ENCODE measurements at regions not wholly inside any gene's neighbourhood (a gene's known extent, or its start where the extent isn't known, plus 50 kb on each side); places are given as distances from the start of the nearest gene placed in this dataset.

GRCh38 chr5:168209997-168210396, 81.4 kb upstream of the WWC1 start:
- ATAC-seq (no peak), DNase-seq (no peak)
- POLR2A ChIA-PET, result no interaction called here
- no peak overlapping the region for H3K27ac Mint-ChIP-seq
- intact Hi-C loops (cut with DNase I, micrococcal nuclease), result no loop called here
- no peaks in the 10 kb centered on the region for H3K9me3 Mint-ChIP-seq (ENCODE audit: low read depth)
- no peak overlapping the region for H3K4me3 Mint-ChIP-seq
- H3K27me3 Mint-ChIP-seq, result peaks cover 8% of the 10 kb centered on the region
- H3K36me3 Mint-ChIP-seq (ENCODE audit: low read depth), result no peaks in the 10 kb centered on the region
- CTCF ChIA-PET, result interaction anchor here (0.6 to 2.0 kb wide), 2 partner anchors 10 to 56 kb away, joined by 3 to 13 read pairs; no protein-coding TSS in a partner anchor
- H3K4me1 Mint-ChIP-seq, result no peaks in the 10 kb centered on the region

GRCh38 chr5:168211245-168211644, 80.2 kb upstream of the WWC1 start:
- CTCF ChIA-PET, result interaction anchor here (2.0 kb wide), 1 partner anchor 9 kb away, joined by 13 read pairs; no protein-coding TSS in a partner anchor
- Mint-ChIP-seq H3K36me3 (ENCODE audit: low read depth) (no peaks in the 10 kb centered on the region), H3K27me3 (peaks cover 2% of the 10 kb centered on the region), H3K27ac (no peak overlapping the region), H3K4me3 (no peak overlapping the region), H3K4me1 (no peaks in the 10 kb centered on the region), H3K9me3 (ENCODE audit: low read depth) (no peaks in the 10 kb centered on the region)
- DNase-seq, result no peak
- intact Hi-C loops (cut with DNase I, micrococcal nuclease), result no loop called here
- POLR2A ChIA-PET, result no interaction called here
- peak; percentile 16 for ATAC-seq

GRCh38 chr5:168211936-168212335, 79.5 kb upstream of the WWC1 start:
- peaks cover 2% of the 10 kb centered on the region for H3K27me3 Mint-ChIP-seq
- no peak overlapping the region for H3K27ac Mint-ChIP-seq
- no peak for ATAC-seq
- ChIA-PET POLR2A (no interaction called here), CTCF (no interaction called here)
- H3K36me3 Mint-ChIP-seq (ENCODE audit: low read depth), result no peaks in the 10 kb centered on the region
- intact Hi-C loops (cut with DNase I, micrococcal nuclease), result no loop called here
- no peaks in the 10 kb centered on the region for H3K4me1 Mint-ChIP-seq
- DNase-seq, result no peak
- H3K4me3 Mint-ChIP-seq, result no peak overlapping the region
- no peaks in the 10 kb centered on the region for H3K9me3 Mint-ChIP-seq (ENCODE audit: low read depth)

- Mint-ChIP-seq H3K4me1 (no peaks in the 10 kb centered on the region), H3K36me3 (ENCODE audit: low read depth) (no peaks in the 10 kb centered on the region), H3K27ac (no peak overlapping the region), H3K27me3 (peaks cover 2% of the 10 kb centered on the region), H3K4me3 (no peak overlapping the region), H3K9me3 (ENCODE audit: low read depth) (no peaks in the 10 kb centered on the region)
- no peak for ATAC-seq
- intact Hi-C loops (cut with DNase I, micrococcal nuclease), result no loop called here
- ChIA-PET CTCF (interaction anchor here (0.7 to 1.2 kb wide), 2 partner anchors 28 to 76 kb away, joined by 3 read pairs; no protein-coding TSS in a partner anchor), POLR2A (no interaction called here)
- DNase-seq, result no peak
These were observed 77.4 kb upstream of the WWC1 start for GRCh38 chr5:168214071-168214470.

- Mint-ChIP-seq H3K27me3 (no peaks in the 10 kb centered on the region), H3K4me3 (no peak overlapping the region), H3K9me3 (ENCODE audit: low read depth) (no peaks in the 10 kb centered on the region), H3K27ac (no peak overlapping the region), H3K4me1 (no peaks in the 10 kb centered on the region), H3K36me3 (ENCODE audit: low read depth) (no peaks in the 10 kb centered on the region)
- no peak for ATAC-seq
- ChIA-PET CTCF (interaction anchor here (0.6 to 1.2 kb wide), 4 partner anchors 22 to 224 kb away, joined by 3 read pairs; no protein-coding TSS in a partner anchor), POLR2A (no interaction called here)
- intact Hi-C loops (cut with DNase I, micrococcal nuclease), result no loop called here
- no peak for DNase-seq
These were observed 76.6 kb upstream of the WWC1 start for GRCh38 chr5:168214886-168215285.

- H3K36me3 Mint-ChIP-seq (ENCODE audit: low read depth), result no peaks in the 10 kb centered on the region
- POLR2A ChIA-PET, result no interaction called here
- H3K27me3 Mint-ChIP-seq, result no peaks in the 10 kb centered on the region
- intact Hi-C loops (cut with DNase I, micrococcal nuclease), result no loop called here
- no peak overlapping the region for H3K27ac Mint-ChIP-seq
- CTCF ChIA-PET, result interaction anchor here (0.6 kb wide), 3 partner anchors 23 to 225 kb away, joined by 3 to 5 read pairs (median 3); no protein-coding TSS in a partner anchor
- ATAC-seq (no peak), DNase-seq (no peak)
- no peak overlapping the region for H3K4me3 Mint-ChIP-seq
- no peaks in the 10 kb centered on the region for H3K9me3 Mint-ChIP-seq (ENCODE audit: low read depth)
- H3K4me1 Mint-ChIP-seq, result no peaks in the 10 kb centered on the region
These were observed 75.8 kb upstream of the WWC1 start for GRCh38 chr5:168215646-168216045.

GRCh38 chr5:168216989-168217388, 74.5 kb upstream of the WWC1 start:
- H3K36me3 Mint-ChIP-seq (ENCODE audit: low read depth), result no peaks in the 10 kb centered on the region
- POLR2A ChIA-PET, result no interaction called here
- H3K27ac Mint-ChIP-seq, result no peak overlapping the region

GRCh38 chr5:168217497-168217896, 73.9 kb upstream of the WWC1 start:
- ATAC-seq (no peak), DNase-seq (no peak)
- no peak overlapping the region for H3K27ac Mint-ChIP-seq
- H3K4me1 Mint-ChIP-seq, result no peaks in the 10 kb centered on the region
- ChIA-PET POLR2A (no interaction called here), CTCF (interaction anchor here (0.6 to 1.2 kb wide), 2 partner anchors 10 to 249 kb away, joined by 3 to 4 read pairs; no protein-coding TSS in a partner anchor)
- H3K36me3 Mint-ChIP-seq (ENCODE audit: low read depth), result no peaks in the 10 kb centered on the region
- H3K27me3 Mint-ChIP-seq, result no peaks in the 10 kb centered on the region
- H3K4me3 Mint-ChIP-seq, result no peak overlapping the region
- intact Hi-C loops (cut with DNase I, micrococcal nuclease), result no loop called here
- no peaks in the 10 kb centered on the region for H3K9me3 Mint-ChIP-seq (ENCODE audit: low read depth)

More at GRCh38 chr5:168216989-168217388, 74.5 kb upstream of the WWC1 start:
- CTCF ChIA-PET, result interaction anchor here (0.6 to 1.2 kb wide), 2 partner anchors 10 to 248 kb away, joined by 3 to 4 read pairs; no protein-coding TSS in a partner anchor
- no peak for DNase-seq
- H3K4me1 Mint-ChIP-seq, result no peaks in the 10 kb centered on the region
- no peaks in the 10 kb centered on the region for H3K9me3 Mint-ChIP-seq (ENCODE audit: low read depth)
- no peak overlapping the region for H3K4me3 Mint-ChIP-seq
- intact Hi-C loops (cut with DNase I, micrococcal nuclease), result no loop called here
- no peaks in the 10 kb centered on the region for H3K27me3 Mint-ChIP-seq
- ATAC-seq, result no peak

GRCh38 chr5:168218746-168219145, 72.7 kb upstream of the WWC1 start:
- Mint-ChIP-seq H3K4me3 (no peak overlapping the region), H3K27ac (no peak overlapping the region), H3K4me1 (no peaks in the 10 kb centered on the region), H3K36me3 (ENCODE audit: low read depth) (no peaks in the 10 kb centered on the region), H3K27me3 (no peaks in the 10 kb centered on the region), H3K9me3 (ENCODE audit: low read depth) (no peaks in the 10 kb centered on the region)
- ATAC-seq (no peak), DNase-seq (no peak)
- ChIA-PET CTCF (interaction anchor here (0.6 to 2.6 kb wide), 14 partner anchors 8 to 508 kb away, joined by 3 to 16 read pairs (median 6); no protein-coding TSS in a partner anchor), POLR2A (no interaction called here)
- intact Hi-C loops (cut with DNase I, micrococcal nuclease), result loop anchor here (1.0 kb wide), 2 partner anchors 104 to 495 kb away; no protein-coding TSS in a partner anchor

- intact Hi-C loops (cut with DNase I, micrococcal nuclease), result loop anchor here (1.0 kb wide), 2 partner anchors 105 to 496 kb away; no protein-coding TSS in a partner anchor
- Mint-ChIP-seq H3K4me1 (no peaks in the 10 kb centered on the region), H3K27me3 (no peaks in the 10 kb centered on the region), H3K9me3 (ENCODE audit: low read depth) (no peaks in the 10 kb centered on the region), H3K27ac (no peak overlapping the region), H3K36me3 (ENCODE audit: low read depth) (no peaks in the 10 kb centered on the region), H3K4me3 (no peak overlapping the region)
- ATAC-seq (peak; percentile 78), DNase-seq (peak; percentile 58)
- ChIA-PET CTCF (interaction anchor here (0.5 to 2.6 kb wide), 28 partner anchors 8 to 1362 kb away, joined by 3 to 16 read pairs (median 4); no protein-coding TSS in a partner anchor), POLR2A (no interaction called here)
These were observed 71.7 kb upstream of the WWC1 start for GRCh38 chr5:168219515-168220410.

- H3K4me3 Mint-ChIP-seq, result no peak overlapping the region
- H3K36me3 Mint-ChIP-seq (ENCODE audit: low read depth), result no peaks in the 10 kb centered on the region
- DNase-seq, result no peak
- ATAC-seq, result no peak
- CTCF ChIA-PET, result no interaction called here
- POLR2A ChIA-PET, result no interaction called here
- no peaks in the 10 kb centered on the region for H3K9me3 Mint-ChIP-seq (ENCODE audit: low read depth)
- intact Hi-C loops (cut with DNase I, micrococcal nuclease), result no loop called here
- H3K27ac Mint-ChIP-seq, result no peak overlapping the region
- H3K4me1 Mint-ChIP-seq, result peaks cover 26% of the 10 kb centered on the region
- H3K27me3 Mint-ChIP-seq, result no peaks in the 10 kb centered on the region
These were observed 67.4 kb upstream of the WWC1 start for GRCh38 chr5:168224085-168224484.

GRCh38 chr5:168226012-168226411, 65.4 kb upstream of the WWC1 start:
- POLR2A ChIA-PET, result no interaction called here
- Mint-ChIP-seq H3K4me3 (no peak overlapping the region), H3K27me3 (peaks cover 2% of the 10 kb centered on the region), H3K9me3 (ENCODE audit: low read depth) (no peaks in the 10 kb centered on the region), H3K27ac (no peak overlapping the region), H3K36me3 (ENCODE audit: low read depth) (no peaks in the 10 kb centered on the region), H3K4me1 (peaks cover 28% of the 10 kb centered on the region)
- DNase-seq (no peak), ATAC-seq (no peak)
- intact Hi-C loops (cut with DNase I, micrococcal nuclease), result loop anchor here in 1 of 2 experiments (5.0 kb wide), 1 partner anchor 1356 kb away; the partner anchor contains the start of gene SPDL1
- CTCF ChIA-PET, result interaction anchor here (0.7 kb wide), 1 partner anchor 42 kb away, joined by 4 read pairs; no protein-coding TSS in a partner anchor
